Brain microvascular endothelial cell (primary cell): ENCODE measurements at regions not wholly inside any gene's neighbourhood (a gene's known extent, or its start where the extent isn't known, plus 50 kb on each side); places are given as distances from the start of the nearest gene placed in this dataset.

ENCODE experiments used
- DNase-seq: peaks from one replicate; pipeline ENCODE4 v3.0.0-alpha.2; 2020
- H3K27ac ChIP-seq: fragments of 250-450 bp; sonication (Bioruptor Pico); 2 replicates; pipeline ENCODE4 v1.5.1; 2020; ENCODE audit warnings: mild to moderate bottlenecking, moderate library complexity
- H3K27me3 ChIP-seq: fragments of 250-450 bp; sonication (Bioruptor Pico); replicated peaks from 2 replicates; pipeline ENCODE4 v1.5.1; 2020; ENCODE audit warnings: mild to moderate bottlenecking
- H3K36me3 ChIP-seq: fragments of 250-450 bp; sonication (Bioruptor Pico); replicated peaks from 2 replicates; pipeline ENCODE4 v1.5.1; 2020; ENCODE audit warnings: mild to moderate bottlenecking
- H3K4me3 ChIP-seq: 2 replicates; pipeline ENCODE4 v1.5.1; 2011; ENCODE audit warnings: low read depth, mild to moderate bottlenecking, control low read depth, low read length, moderate library complexity
- in situ Hi-C: cut with HindIII; loops from 2 replicates; pipeline ENCODE4 v1.10.0; 2017; ENCODE audit warnings: low sequenced_read_pairs, low pct_ligation_motif_present
- TF ChIP-seq, protein P1 (sequence below): IDR thresholded peaks from 2 replicates; pipeline ENCODE4 v1.5.1; 2011; ENCODE audit warnings: low read depth, mild to moderate bottlenecking, moderate library complexity, low read length, control low read depth, inconsistent platforms; ENCODE audit errors: missing control alignments

DNA sequence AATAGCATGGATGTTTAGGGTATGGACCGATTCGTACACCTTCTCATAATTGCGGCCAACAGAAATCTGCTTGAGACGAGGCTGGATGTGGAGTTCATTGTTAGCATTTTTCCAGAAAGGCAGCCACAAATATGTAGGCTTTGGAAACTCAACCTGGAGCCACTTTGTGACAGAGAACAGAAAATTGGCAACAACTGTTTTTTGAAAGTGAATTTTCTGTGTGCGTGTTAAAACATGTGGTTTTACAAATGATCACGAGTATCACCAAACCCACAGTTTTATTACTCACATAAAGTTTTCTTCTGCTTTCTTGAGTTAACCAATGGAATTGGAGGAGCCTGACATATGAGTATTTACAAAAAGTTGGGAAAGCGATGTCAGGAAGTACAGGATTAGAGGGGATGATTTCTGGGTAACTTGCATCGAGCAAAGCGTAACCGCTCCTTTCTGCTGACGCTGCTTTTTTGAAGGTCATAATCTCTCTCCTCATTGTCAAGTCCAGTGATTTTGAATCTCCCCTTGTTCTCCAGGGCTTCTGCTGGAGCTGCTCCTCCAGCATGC is 138.5 kb upstream of the TAF11L2 start:
- DNase-seq, result no peak

DNA sequence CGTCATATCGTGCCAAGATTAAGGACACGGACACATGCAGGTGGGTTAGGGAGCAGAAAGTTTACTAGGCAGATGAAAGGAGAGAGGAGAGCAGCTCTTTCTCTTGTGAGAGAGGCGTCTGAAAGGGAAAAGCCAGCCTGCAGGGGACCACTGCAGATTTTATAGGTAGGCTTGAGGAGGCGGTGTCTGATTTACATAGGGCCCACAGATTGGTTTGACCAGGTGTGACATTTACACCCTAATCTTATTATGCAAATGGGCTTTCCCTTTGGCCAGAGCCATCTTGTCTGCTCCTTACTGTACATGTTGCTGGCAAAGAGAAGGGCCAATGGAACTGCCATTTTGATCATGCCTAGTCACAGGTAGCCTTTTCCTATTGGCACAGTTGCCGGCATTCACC is 137.2 kb upstream of the TAF11L2 start:
- TF ChIP-seq, protein P1, sequence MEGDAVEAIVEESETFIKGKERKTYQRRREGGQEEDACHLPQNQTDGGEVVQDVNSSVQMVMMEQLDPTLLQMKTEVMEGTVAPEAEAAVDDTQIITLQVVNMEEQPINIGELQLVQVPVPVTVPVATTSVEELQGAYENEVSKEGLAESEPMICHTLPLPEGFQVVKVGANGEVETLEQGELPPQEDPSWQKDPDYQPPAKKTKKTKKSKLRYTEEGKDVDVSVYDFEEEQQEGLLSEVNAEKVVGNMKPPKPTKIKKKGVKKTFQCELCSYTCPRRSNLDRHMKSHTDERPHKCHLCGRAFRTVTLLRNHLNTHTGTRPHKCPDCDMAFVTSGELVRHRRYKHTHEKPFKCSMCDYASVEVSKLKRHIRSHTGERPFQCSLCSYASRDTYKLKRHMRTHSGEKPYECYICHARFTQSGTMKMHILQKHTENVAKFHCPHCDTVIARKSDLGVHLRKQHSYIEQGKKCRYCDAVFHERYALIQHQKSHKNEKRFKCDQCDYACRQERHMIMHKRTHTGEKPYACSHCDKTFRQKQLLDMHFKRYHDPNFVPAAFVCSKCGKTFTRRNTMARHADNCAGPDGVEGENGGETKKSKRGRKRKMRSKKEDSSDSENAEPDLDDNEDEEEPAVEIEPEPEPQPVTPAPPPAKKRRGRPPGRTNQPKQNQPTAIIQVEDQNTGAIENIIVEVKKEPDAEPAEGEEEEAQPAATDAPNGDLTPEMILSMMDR, result no peak
- no peaks in the 10 kb centered on the region for H3K36me3 ChIP-seq

More for the DNA sequence above, 138.5 kb upstream of the TAF11L2 start:
- Histone ChIP-seq H3K36me3 (no peaks in the 10 kb centered on the region), H3K4me3 (no peak overlapping the region), H3K27ac (no peak overlapping the region), H3K27me3 (no peaks in the 10 kb centered on the region)
- in situ Hi-C loops, result no loop called here
- TF ChIP-seq, protein P1, result no peak

DNA sequence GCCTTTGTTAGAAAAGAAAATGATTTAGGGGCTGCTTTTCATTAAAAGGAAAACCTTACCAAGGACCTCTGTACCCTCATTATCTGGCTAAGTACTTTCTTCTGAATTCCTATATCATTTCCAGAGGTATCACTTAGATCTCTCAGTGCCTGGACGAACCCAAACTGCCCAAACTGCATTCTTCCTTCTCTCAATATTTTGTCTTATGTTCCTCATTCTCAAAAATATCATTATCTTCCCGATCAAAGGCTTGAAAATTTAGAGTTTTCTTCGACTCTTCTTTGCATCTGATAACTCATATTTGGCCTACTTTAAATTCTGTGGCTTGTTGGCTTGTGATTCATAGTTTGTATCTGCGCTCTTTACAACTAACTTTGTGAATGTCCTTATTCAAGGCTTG is 136.7 kb upstream of the TAF11L2 start:
- in situ Hi-C loops, result no loop called here
- no peak overlapping the region for H3K4me3 ChIP-seq
- H3K27ac ChIP-seq, result no peak overlapping the region
- H3K36me3 ChIP-seq, result no peaks in the 10 kb centered on the region
- no peaks in the 10 kb centered on the region for H3K27me3 ChIP-seq
- no peak for DNase-seq
- TF ChIP-seq, protein P1, result no peak

More for the DNA sequence above, 137.2 kb upstream of the TAF11L2 start:
- DNase-seq, result no peak
- Histone ChIP-seq H3K27ac (no peak overlapping the region), H3K27me3 (no peaks in the 10 kb centered on the region), H3K4me3 (no peak overlapping the region)
- in situ Hi-C loops, result no loop called here

DNA sequence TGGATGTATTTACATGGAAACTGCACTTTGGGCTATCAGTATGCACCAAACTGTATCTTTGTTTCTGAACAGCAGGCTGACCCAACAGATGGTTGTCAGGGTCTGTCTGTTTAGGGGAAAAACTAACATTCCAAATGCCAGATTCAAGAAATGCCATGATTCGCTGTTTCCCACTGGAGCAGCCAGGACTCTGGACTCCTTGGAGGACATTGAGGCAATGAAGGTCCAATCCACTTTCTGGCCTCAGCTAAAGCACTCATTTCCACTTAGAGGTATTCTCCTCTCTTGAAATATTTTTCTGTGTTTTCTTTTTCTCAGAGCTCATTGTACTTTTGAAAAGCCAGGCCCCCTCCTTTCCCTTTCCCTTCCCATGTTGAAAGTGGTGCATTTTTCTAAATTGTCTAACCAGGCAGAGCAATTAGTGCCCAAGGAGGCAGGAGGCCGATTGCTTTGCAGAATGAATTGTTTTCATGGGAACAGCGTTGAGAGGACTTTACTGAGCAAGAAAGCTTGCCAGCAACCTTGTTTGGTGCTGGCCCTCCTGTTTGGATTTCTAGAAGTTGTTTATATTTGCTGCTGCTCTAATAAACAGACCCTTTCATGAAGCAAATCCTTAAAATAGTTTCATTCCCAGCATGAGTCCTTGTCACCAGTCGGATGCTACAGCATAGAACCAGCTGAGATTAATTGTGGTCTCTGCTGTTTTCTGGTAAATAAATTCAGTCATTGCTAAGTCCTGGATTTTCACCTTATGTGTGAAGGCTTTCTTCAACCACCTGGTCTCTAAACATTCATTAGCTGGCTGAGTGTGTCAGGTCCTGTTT is 132.8 kb upstream of the TAF11L2 start:
- in situ Hi-C loops, result no loop called here
- H3K4me3 ChIP-seq, result no peak overlapping the region

DNA sequence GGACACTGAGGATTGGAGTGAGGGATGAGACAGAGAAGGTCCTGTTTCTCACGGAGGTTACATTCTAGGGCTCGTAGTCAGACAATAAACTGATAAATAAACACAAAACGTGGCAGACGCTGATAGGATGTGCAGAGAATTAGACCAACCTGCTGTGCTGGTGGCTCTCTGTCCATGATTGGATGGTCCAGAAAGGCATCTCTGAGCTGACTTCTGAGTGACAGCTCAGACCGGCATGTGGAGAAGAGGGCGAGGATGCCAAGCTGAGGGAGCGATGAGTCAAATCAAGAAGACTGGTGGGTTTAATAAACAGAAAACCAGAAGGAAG is 132.3 kb upstream of the TAF11L2 start:
- H3K4me3 ChIP-seq, result no peak overlapping the region
- no peaks in the 10 kb centered on the region for H3K27me3 ChIP-seq
- TF ChIP-seq, protein P1, result no peak
- H3K27ac ChIP-seq, result no peak overlapping the region
- in situ Hi-C loops, result no loop called here
- no peaks in the 10 kb centered on the region for H3K36me3 ChIP-seq
- peak; percentile 74 for DNase-seq

More for the DNA sequence above, 132.8 kb upstream of the TAF11L2 start:
- Histone ChIP-seq H3K27me3 (no peaks in the 10 kb centered on the region), H3K36me3 (no peaks in the 10 kb centered on the region), H3K27ac (peak overlapping the region; percentile 1)
- TF ChIP-seq, protein P1, result no peak
- no peak for DNase-seq
